ENCODE measurements at regions not wholly inside any gene's neighbourhood (a gene's known extent, or its start where the extent isn't known, plus 50 kb on each side); places are given as distances from the start of the nearest gene placed in this dataset.

DNA sequence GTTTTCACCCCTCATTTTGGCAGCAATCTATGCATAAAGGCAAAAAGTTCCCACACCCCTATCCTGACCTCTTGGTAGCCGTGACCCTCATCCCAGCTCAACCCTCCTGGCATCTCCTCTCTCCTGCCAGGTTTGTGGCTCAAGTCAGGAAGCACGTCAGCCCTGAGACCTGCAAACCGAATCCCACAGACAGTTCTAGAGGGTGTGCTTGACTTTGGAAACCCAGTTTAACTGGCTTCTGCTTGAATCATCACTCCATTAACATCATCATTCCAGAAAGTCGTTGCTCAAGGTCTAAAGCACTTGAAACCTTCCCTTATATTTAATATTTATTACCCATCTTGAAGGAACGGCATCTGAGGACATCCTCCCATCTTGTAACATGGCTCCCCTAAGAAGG, 133.4 kb upstream of the ERG start:
- H3K9me3 ChIP-seq (replicated peaks; ENCODE audit: control insufficient read depth, insufficient read depth, low read length) = no peaks in the 10 kb centered on the region
- no peaks in the 10 kb centered on the region for H3K9me1 ChIP-seq (replicated peaks; ENCODE audit: control insufficient read depth, extremely low read depth, insufficient read depth, low read length)
- dilution Hi-C loops (cut with MboI; ENCODE audit: extremely low pct_ligation_motif_present, low sequenced_read_pairs) = no loop called here
- DNase-seq (ENCODE audit: low read depth, low spot score) (no peak), FAIRE-seq (no peak)
- intact Hi-C loops (cut with micrococcal nuclease) = no loop called here
- no TSS peak for BruUV-seq (replicated peaks)
- no peaks in the 10 kb centered on the region for H4K20me1 ChIP-seq (replicated peaks; ENCODE audit: control insufficient read depth, extremely low read depth, insufficient read depth, low read length)
- H3K4me1 ChIP-seq (ENCODE audit: control insufficient read depth, extremely low read depth, insufficient read depth, low read length) = no peaks in the 10 kb centered on the region
- H3K79me2 ChIP-seq (ENCODE audit: control insufficient read depth, insufficient read depth, low read length) = no peaks in the 10 kb centered on the region
- H3K9ac ChIP-seq (replicated peaks; ENCODE audit: extremely low read depth, insufficient read depth, low read length) = no peak overlapping the region
- TF ChIP-seq POLR2AphosphoS5 (IDR thresholded peaks at IDR 0.05; ENCODE audit: insufficient read depth, low read depth, low read length) (no peak), JUN (IDR thresholded peaks at IDR 0.05; ENCODE audit: borderline replicate concordance, insufficient read depth, insufficient read length, low read depth) (no peak), MYC (IDR thresholded peaks at IDR 0.05; ENCODE audit: low read depth, low read length) (no peak), EZH2 (IDR thresholded peaks at IDR 0.05; ENCODE audit: borderline replicate concordance, low read depth, low read length, severe bottlenecking) (no peak), FOS (IDR thresholded peaks at IDR 0.05; ENCODE audit: borderline replicate concordance, insufficient read depth, low read length) (no peak), GATA2 (IDR thresholded peaks at IDR 0.05; ENCODE audit: insufficient read depth, insufficient read length, low read depth, low read length) (no peak), POLR2A (IDR thresholded peaks at IDR 0.05; ENCODE audit: low read depth, low read length) (no peak)
- TF ChIP-seq, protein P1, sequence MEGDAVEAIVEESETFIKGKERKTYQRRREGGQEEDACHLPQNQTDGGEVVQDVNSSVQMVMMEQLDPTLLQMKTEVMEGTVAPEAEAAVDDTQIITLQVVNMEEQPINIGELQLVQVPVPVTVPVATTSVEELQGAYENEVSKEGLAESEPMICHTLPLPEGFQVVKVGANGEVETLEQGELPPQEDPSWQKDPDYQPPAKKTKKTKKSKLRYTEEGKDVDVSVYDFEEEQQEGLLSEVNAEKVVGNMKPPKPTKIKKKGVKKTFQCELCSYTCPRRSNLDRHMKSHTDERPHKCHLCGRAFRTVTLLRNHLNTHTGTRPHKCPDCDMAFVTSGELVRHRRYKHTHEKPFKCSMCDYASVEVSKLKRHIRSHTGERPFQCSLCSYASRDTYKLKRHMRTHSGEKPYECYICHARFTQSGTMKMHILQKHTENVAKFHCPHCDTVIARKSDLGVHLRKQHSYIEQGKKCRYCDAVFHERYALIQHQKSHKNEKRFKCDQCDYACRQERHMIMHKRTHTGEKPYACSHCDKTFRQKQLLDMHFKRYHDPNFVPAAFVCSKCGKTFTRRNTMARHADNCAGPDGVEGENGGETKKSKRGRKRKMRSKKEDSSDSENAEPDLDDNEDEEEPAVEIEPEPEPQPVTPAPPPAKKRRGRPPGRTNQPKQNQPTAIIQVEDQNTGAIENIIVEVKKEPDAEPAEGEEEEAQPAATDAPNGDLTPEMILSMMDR (IDR thresholded peaks at IDR 0.05; ENCODE audit: extremely low read depth in 1 of 2, insufficient read depth in 1 of 2, low read depth in 1 of 2, low read length in 2 of 2) = no peak
- TF ChIP-seq, protein P2, sequence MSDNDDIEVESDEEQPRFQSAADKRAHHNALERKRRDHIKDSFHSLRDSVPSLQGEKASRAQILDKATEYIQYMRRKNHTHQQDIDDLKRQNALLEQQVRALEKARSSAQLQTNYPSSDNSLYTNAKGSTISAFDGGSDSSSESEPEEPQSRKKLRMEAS (IDR thresholded peaks at IDR 0.05; ENCODE audit: insufficient read depth, insufficient read length) = no peak
- H3K4me2 ChIP-seq (ENCODE audit: insufficient read depth, low read length) = no peak overlapping the region
- H3K4me3 ChIP-seq (replicated peaks in 1 of 3; ENCODE audit: insufficient read depth in 1 of 3, low read depth in 1 of 3, low read length in 3 of 3) = no peak overlapping the region
- POLR2A ChIA-PET = no interaction called here
- no peaks in the 10 kb centered on the region for H3K36me3 ChIP-seq (ENCODE audit: control insufficient read depth in 2 of 2, extremely low read depth in 1 of 2, insufficient read depth in 2 of 2, low read length in 2 of 2)
- no peak overlapping the region for H2AFZ ChIP-seq (ENCODE audit: low read depth, low read length)
- CTCF ChIA-PET = no interaction called here
- H3K27ac ChIP-seq (ENCODE audit: insufficient read depth, low read depth, low read length) = no peak overlapping the region
- H3K27me3 ChIP-seq (ENCODE audit: control insufficient read depth in 2 of 2, insufficient read depth in 2 of 2, low read length in 2 of 2) = peaks cover 9 to 11% of the 10 kb centered on the region in 2 experiments

All from endothelial cell of umbilical vein (primary cell).